ENCODE measurements at regions not wholly inside any gene's neighbourhood (a gene's known extent, or its start where the extent isn't known, plus 50 kb on each side); places are given as distances from the start of the nearest gene placed in this dataset.
"Not testable (repeated sequence)": the region's sequence is repeated elsewhere in the genome, so short reads cannot be mapped to it uniquely, and the experiment has no call there.

DNA sequence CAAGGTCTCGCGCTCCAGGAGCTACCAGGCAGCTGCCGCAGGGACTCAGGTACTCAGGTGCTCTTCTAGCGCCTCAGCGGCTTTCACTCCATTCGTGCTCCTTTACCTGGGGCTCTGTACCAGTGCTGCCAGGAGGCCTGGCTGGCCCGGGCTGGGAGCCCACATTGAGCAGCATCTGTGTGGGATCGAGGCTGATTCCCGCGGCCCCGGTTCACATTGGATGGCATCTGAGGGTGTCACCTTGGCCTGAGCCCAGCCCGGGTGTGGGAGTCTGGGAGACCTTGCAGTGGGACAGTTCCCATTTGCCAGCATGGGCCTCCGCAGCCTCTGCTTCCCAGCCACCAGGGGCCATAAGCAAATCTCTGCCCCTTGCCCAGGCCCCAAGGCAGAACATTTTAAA lies 96.9 kb downstream of the NPIPB11 start:
- FAIRE-seq: not testable (repeated sequence)

DNA sequence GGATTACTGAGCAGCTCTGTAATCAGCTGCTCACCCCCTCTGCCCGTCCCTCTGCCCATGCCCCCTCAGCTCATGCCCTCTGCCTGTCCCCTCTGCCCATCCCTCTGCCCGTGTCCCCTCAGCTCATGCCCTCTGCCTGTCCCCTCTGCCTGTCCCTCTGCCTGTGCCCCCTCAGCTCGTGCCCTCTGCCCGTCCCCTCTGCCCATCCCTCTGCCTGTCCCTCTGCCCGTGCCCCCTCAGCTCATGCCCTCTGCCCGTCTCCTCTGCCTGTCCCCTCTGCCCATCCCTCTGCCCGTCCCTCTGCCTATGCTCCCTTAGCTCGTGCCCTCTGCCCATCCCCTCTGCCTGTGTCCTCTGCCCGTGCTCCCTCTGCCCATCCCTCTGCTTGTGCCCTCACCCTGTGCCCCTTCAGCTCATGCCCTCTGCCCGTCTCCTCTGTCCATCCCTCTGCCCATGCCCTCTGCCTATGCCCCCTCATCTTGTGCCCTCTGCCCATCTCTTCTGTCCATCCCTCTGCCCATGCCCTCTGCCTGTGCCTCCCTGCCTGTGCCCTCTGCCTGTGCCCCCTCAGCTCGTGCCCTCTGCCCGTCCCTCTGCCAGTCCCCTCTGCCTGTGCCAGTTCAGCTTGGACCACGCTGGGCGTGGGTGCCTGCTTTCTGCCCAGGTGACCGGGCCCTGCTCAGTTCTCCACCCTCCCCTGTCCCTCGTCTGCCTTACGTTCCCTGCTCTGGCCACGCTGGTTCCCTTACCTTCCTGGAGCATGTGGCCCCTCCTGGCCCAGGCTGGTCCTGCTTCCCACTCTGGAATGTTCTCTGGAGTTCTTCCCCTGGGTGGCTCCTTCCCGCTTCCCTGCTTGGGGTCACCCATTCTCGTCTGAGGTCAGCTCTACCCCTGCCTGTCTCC lies 97.6 kb downstream of the NPIPB11 start:
- FAIRE-seq: no peak

DNA sequence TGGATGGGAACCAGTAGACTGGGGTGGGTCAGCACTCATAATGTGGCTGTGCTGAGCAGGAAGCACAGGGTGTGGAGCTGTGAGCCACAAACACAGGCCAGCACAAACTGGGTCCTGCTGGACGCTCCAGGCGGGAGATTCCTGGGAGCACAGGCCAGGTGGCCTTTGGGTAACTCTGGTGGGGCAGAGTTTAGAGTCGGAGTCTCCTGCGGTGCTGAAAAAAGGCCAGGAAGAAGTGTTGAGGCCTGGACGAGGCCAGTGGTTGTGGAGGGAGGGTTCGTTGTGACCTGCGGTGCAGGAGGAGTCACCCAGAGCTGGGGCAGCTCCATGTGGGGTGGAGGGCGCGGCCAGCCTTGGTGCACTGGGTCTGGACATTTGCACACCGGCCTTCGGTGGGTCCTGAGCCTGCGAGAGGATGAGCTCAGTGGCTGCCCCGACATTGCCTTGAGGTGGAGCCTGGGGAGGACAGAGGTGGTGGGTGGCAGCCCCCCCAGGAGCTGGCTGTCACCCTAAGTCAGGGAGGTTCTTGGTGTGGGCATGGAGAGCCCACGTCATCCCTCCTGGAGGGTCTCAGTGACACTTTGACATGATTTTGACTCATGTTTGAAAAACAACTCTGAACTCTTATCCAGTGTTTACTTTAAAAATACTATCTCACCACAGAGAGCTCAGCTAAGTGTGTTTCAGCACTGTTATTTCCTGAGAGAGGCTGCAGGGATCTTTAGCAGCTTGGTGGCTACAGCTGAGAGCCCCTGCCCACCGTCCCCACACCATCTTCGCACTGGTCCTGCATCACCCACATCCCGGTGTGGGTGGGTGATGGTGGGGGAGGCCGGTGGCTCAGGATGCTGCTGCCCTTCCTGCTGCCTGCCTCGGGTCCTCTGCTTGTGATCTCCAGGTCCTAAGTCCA lies 98.7 kb downstream of the NPIPB11 start:
- FAIRE-seq: no peak

DNA sequence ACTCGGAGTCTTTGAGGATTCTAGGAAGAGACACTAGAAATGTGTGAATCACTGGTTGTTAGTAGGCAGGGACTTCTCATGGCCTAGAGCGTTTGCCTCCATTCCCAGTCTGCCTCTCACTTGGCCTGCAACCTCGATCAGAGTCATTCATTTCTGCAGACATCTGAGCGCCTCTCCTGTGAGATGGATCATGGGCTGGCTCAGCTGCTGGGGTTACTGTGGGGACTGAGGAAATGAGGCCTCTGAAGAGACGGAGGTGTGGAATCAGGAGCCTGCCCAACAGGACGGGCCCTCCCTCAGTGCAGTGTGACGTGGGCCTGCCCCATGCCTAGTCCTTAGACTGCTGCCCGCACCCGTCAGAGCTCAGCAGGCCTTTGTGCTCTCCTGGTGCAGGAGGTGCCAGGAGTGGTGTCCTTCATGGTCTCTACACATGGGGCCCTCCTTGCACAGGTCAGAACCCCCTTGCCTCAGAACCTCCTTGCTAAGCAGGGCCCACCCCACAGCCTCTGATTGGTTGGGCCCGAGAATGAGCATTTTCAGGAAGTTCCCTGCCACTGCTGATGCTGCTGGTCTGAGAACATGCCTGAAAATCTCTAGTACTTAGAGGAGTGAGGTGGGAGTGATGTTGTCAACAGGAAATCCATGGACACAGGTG lies 99.4 kb downstream of the NPIPB11 start:
- FAIRE-seq: no peak

DNA sequence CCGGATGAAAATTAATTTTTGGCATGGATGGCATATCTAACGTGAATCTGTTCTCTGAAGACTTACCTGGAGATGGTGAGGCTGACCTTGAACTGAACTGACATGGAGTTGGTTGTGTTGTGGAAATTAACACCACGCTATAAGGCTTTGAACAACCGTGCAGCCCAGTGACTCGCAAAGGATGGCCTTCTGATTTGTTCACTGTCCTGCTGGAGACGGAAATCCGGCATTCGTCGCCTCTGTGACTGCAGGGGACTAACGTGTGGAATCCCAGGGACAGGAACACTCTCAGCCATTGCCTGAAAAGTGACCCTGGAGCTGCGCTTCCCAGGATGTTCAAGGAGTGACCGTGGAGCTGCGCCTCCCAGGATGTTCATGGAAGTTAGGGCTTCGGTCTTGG lies 100.3 kb downstream of the NPIPB11 start:
- no peak for FAIRE-seq

DNA sequence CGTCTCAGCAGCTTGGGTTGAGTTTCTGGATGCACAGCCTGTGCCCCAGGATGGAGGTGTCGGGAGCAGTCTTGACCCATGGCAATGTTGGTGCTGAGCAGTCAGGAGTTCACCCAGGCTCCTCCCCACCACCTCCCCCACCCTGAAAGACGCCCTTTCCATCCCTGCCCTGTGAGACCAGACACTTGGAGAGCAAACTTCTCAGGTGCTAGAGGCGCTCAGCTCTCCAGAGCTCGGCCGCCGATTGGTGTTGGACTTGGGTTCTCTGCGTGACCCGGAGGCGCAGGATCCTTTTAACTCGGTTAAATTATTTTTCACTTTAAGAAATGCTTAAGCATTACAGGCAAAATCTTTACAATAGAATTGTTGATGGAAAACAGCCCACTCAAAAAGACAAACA lies 101.5 kb downstream of the NPIPB11 start:
- FAIRE-seq: not testable (repeated sequence)

DNA sequence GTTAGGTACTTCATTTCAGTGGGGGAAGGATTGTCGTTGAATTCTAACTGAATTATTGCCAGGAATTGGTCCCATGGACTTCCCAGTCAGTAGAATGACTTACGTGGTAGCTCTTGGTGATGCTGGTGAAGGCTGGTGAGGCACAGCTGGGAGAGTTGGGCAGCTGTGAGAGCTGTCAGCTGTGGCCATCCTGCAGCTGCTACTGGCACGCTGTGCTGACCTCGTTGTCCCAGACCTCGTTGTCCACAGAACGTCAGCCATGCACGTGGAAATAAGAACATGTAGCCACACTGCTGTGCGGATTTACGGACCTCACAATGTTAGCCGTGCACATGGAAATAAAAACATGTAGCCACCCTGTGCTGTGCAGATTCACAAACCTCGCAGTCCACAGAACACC lies 102.3 kb downstream of the NPIPB11 start:
- no peak for FAIRE-seq

DNA sequence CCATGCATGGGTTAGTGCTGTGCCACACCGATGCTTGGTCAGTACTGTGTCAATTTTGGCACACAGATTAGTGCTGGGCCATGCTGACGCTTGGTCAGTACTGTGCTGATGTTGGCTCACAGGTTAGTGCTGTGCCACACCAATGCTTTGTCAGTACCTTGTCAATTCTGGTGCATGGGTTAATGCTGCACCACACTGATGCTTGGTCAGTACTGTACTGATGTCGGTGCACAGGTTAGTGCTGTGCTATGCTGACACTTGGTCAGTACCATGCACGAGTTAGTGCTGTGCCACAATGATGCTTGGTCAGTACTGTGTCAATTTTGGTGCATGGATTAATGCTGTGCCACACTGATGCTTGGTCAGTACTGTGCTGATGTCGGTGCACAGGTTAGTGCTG lies 103.0 kb downstream of the NPIPB11 start:
- FAIRE-seq: no peak

DNA sequence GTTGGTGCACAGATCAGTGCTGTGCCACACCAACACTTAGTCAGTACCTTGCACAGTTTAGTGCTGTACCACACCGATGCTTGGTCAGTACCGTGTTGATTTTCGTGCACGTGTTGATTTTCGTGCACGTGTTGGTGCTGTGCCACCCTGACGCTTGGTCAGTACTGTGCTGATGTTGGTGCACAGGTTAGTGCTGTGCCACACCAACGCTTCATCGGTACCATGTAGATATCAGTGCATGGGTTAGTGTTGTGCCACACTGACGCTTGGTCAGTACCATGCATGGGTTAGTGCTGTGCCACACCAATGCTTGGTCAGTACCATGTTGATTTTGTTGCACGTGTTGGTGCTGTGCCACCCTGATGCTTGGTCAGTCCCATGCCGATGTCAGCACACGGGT lies 103.5 kb downstream of the NPIPB11 start:
- FAIRE-seq: no peak

DNA sequence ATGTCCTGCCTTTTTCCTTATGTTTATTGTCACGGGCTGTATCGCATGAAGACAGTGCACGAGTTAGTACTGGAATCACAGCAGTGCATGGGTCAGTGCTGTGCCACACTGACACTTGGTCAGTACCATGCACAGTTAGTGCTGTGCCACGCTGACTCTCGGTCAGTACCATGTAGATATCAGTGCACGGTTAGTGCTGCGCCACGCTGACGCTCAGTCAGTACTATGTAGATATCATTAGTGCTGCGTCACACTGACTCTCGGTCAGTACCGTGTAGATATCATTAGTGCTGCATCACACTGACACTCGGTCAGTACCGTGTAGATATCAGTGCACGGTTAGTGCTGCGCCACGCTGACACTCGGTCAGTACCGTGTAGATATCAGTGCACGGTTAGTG lies 104.1 kb downstream of the NPIPB11 start:
- FAIRE-seq: not testable (repeated sequence)

DNA sequence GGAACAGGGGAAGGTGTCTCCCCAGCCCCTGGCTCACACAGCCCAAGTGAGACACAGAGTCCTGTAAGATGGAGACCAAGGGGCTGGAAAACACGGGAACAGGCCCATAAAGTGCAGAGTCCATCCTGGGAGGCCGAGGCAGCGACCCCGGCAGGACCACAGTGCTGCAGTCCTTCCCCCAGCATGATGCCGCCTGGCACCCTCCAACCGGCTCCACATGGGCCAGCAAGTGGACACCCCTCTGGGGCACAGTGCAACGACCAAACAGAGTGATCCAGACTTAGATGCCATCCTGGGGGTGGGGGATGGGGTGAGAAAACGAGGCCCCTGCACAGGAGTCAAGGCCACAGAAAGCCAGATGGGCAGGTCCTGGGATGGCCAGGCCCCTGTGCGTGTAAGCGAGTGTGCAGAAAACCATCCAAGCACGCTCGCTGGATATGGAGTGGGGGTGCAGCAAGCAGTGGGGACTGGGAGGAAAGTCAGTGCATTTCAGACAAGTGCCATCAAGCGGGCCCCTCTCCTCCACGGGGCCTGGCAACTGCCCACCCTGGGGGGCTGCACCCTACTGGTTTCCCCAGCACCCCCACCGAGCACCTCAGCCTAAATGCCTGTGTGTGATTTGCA lies 104.7 kb downstream of the NPIPB11 start:
- not testable (repeated sequence) for FAIRE-seq

DNA sequence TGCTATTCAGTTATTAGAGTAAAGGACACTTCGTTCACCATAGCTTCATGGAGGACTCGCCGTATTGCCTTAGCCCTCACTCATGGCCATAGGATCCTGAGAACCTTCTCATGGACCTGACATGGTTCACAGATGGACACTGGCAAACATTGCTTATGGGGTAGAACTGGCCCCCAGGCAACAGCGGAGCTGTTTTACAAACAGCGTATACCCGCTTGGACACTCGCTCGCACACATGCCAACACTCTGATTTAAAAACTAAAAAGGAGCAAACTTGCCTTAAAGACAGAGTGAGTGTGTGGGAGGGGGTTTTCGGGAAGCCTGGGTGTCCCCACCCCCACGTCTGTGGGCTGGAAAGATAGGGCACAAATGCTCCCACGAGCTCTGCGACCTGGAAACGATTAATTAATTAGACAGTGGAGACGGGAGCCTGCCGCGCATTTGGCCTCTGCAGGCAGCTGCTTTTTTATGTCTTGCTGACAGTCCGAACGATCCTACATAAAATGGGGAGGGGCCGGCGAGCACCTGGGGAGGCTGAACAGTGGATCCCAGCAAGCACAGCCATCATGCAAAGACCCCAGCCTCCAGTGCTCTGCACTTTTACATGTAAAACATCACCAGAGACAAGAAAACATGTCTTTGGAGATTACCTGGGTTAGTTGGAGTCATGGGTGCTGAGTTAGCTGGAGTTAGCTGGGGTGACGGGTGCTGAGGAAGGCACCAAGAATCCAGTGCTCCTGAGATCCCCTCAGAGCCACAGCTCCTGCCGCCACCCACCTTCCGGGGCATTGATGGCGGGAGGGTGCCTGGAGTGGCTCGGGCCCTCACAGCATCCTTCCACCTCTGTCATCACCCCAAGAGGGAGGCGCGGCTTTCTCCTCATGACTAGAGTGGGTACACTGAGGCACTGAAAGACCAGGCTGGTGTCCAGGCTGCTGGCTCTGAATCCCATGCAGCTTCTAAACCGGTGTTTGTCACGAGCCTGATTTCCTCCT lies 105.7 kb downstream of the NPIPB11 start:
- FAIRE-seq: not testable (repeated sequence)

DNA sequence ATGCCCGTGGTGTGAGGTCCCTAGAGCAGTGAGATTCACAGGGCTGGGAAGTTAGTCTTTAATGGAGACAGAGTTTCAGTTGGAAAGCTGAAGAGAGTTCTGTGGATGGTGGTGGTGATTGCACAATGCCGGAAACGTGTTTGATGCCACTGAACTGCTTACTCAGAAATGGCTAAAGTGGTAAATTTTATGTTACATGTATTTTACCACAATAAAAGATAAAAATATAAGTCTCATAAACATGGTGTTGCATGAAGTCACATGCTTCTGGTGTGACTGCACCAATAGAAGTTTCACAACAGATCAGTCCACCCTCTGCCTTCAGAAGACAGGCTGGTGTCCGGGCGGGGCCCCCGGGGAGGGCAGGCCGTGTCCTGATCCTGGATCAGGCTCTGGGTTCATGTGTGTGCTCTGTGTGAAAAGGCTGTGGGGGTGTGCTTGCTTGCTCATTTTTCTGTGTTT lies 106.5 kb downstream of the NPIPB11 start:
- FAIRE-seq: not testable (repeated sequence)

DNA sequence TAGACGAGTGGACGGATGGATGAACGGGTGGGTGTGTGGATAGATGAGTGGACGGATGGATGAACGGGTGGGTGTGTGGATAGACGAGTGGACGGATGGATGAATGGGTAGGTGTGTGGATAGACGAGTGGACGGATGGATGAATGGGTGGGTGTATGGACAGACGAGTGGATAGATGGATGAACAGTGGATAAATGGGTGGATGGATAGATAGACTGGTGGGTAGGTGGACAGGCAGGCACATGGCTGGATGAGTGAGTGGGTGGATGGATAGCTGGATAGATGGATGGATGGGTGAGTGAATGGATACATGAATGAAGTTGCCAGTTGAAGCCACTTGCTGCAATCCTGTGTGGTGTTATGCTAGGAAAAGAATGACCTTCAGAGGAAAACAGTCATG lies 107.5 kb downstream of the NPIPB11 start:
- FAIRE-seq: not testable (repeated sequence)

DNA sequence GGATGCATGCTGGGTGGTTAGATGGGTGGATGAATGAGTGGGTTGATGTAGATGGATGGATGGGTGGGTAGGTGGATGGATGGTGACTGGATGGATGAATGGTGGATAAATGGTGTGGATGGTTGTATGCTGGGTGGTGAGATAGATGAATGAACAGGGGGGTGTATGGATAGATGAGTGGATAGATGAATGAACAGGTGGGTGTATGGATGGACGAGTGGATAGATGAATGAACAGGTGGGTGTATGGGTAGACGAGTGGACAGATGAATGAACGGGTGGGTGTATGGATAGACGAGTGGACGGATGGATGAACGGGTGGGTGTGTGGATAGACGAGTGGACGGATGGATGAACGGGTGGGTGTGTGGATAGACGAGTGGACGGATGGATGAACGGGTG lies 108.2 kb downstream of the NPIPB11 start:
- FAIRE-seq: not testable (repeated sequence)

DNA sequence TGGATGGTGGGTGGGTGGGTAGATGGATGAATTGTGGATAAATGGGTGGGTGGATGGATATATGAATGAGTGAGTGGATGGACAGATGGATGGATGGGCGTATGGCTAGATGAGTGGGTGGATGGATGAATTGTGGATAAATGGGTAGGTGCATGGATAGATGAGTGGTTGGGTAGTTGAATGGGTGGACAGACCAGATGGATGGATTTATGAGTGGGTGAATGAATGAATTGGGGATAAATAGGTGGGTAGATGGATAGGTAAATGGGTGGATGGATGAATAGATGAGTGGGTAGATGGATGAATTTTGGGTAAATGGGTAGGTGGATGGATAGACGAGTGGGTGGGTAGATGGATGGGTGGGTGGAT lies 108.7 kb downstream of the NPIPB11 start:
- not testable (repeated sequence) for FAIRE-seq

DNA sequence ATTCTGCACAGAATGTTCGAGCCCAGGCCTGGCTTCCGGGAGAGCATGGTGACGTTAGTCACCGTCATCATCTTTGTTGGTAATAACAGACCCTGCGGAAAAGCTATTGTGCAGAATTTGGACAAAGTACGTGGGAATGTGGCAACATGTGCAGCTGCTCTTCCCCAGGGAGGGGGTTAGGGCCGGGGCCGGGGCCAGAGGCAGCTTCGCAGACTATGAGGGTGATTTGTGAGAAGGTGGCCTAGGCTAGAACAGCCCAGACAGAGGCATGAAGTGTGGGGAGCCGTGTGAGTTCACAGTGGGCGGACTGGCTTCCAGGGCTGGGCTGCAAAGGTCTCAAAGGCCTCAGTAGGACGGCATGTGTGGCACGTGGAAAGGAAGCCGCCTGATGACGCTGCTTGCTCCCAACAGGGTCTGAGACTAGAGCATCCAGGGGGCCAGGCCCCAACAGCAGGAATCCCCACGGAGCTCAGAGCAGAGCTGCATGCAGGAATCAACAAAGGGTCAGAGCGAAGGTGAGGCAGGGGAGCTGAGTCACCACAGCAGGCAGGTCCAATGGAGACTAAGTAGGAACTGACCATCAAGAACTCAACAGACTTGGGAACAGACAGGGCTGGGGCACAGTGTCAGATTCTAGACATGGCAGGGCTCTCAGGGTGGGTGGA lies 109.2 kb downstream of the NPIPB11 start:
- FAIRE-seq: not testable (repeated sequence)

DNA sequence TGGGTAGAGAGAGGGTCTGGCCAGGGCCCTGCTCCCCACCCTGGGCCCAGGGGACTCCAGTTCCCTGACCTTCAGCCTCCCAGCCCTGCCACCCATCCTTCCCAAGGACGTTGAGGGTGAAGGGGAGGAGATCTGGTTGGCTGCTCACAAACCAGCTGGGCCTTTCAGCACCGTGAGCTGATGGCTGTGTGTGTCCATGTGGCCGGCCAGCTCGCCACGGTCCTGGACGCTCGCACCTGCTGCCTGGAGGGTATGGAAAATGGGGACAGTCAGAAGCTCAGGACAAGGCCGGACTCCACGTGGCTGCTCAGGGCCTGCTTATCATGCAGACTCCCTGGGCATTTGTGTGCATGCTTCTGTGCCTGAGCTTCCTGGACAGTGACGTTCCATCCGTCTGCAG lies 110.3 kb downstream of the NPIPB11 start:
- FAIRE-seq: not testable (repeated sequence)

DNA sequence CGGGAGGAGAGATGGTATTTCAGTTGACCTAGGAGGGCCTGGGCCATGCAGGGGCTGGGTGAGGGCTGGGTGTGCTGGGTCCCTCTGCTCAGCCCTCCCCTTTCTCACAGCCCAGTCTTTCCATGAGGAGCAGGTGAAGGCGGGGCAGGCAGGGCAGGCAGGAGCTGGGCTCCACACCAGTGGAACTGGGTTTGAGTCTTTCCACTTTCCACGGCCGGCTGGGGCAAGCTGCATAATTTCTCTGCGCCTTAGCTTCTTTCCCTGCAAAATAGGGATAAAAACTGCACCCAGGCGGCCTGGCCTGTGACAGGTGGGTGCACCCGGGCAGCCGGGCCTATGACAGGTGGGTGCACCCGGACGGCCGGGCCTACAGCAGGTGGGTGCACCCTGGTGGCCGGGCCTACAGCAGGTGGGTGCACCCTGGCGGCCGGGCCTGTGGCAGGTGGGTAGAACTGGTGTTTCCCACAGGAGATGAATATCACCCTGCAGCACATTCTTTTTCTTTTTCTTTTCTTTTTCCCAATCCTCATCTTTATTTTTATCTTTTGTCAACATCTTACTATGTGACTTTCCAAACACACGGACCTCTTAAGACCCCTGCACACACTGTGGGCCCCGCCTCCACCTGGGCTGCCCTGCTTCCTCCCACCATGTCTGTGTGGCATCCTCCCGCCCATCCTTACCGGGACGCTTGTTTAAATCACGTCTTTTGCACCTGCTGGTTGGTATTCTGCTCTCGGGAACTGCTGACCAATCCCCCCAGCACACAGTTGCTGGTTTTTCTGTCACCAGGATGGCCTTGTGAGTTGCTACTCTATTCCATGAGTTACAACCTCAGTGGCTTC lies 111.3 kb downstream of the NPIPB11 start:
- not testable (repeated sequence) for FAIRE-seq

Measured in islet of Langerhans (tissue), 1 donor.